Astrocyte (in vitro differentiated cells and primary cell): ENCODE measurements at regions not wholly inside any gene's neighbourhood (a gene's known extent, or its start where the extent isn't known, plus 50 kb on each side); places are given as distances from the start of the nearest gene placed in this dataset.

Experiments
- EZH2 ChIP-seq: IDR thresholded peaks from 2 replicates; pipeline ENCODE4 v1.6.1; 2012; ENCODE audit warnings: mild to moderate bottlenecking, low read length, inconsistent platforms; ENCODE audit not compliant: insufficient read depth
- TF ChIP-seq, protein P1 (sequence below): IDR thresholded peaks from 2 replicates; pipeline ENCODE4 v1.5.1; 2011; ENCODE audit warnings: low read depth, mild to moderate bottlenecking, inconsistent platforms, low read length, moderate library complexity; ENCODE audit not compliant: insufficient read depth

DNA sequence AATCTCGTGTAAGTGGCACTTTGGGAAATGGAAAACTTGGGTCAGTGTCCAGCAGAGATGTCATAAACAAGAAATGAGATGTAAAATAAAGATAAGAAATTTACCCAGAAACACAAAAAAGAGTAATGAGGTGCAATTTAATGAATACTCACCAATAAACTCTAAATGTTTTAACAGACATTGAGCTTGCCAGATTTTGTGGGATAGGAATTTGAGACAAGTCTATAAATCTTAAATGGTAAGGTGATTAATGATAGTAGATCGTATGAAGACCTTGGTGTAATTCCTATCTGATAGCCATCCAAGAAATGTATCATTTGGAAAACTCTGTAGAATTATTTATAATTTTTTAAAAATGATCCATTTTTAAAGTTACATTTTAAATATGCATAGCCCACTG is 682.4 kb downstream of the MAT2B start:
- TF ChIP-seq, protein P1, sequence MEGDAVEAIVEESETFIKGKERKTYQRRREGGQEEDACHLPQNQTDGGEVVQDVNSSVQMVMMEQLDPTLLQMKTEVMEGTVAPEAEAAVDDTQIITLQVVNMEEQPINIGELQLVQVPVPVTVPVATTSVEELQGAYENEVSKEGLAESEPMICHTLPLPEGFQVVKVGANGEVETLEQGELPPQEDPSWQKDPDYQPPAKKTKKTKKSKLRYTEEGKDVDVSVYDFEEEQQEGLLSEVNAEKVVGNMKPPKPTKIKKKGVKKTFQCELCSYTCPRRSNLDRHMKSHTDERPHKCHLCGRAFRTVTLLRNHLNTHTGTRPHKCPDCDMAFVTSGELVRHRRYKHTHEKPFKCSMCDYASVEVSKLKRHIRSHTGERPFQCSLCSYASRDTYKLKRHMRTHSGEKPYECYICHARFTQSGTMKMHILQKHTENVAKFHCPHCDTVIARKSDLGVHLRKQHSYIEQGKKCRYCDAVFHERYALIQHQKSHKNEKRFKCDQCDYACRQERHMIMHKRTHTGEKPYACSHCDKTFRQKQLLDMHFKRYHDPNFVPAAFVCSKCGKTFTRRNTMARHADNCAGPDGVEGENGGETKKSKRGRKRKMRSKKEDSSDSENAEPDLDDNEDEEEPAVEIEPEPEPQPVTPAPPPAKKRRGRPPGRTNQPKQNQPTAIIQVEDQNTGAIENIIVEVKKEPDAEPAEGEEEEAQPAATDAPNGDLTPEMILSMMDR = no peak
- TF ChIP-seq EZH2 = no peak
